ENCODE measurements at regions not wholly inside any gene's neighbourhood (a gene's known extent, or its start where the extent isn't known, plus 50 kb on each side); places are given as distances from the start of the nearest gene placed in this dataset.

DNA sequence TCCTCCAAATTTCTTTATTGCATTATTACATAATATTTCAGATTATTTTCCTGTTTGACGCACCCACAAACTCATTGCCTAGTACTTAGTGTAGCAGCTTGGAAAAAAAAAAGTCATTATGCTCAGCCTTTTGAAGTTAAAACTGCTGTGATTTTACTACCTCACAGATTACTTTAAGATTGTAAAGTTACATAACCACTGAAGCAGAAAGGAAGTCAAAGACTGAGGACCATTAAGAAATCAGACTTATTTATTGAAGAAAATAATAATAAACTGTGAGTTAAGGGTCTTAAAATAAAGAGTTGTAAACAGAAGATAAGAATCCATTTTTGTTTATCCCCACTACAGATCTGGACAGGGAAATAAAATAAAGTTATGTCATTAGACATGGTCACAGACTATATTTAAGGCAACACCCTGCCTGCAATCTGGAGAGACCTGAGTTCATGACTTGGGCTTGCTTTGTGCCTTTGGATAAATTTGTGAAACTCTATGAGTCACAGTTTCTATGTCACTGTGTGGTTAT, 212.1 kb upstream of the ROBO2 start:
- FAIRE-seq (no peak), DNase-seq (ENCODE audit: low read depth in 1 of 2, low spot score in 2 of 2) (no peak)
- no peaks in the 10 kb centered on the region for H3K79me1 ChIP-seq (ENCODE audit: low read depth, low read length)
- no peak overlapping the region for H2BK5ac ChIP-seq (ENCODE audit: low read depth, low read length)
- no peak overlapping the region for H3K27ac ChIP-seq (ENCODE audit: low read depth, low read length)
- no peaks in the 10 kb centered on the region for H3K36me3 ChIP-seq (ENCODE audit: control insufficient read depth in 2 of 4, insufficient read depth in 4 of 4, low read length in 3 of 4)
- no peak overlapping the region for H3K9ac ChIP-seq (replicated peaks in 1 of 4; ENCODE audit: extremely low read depth in 1 of 4, low read depth in 3 of 4, low read length in 3 of 4)
- peaks cover 0 to 5% (median 3%) of the 10 kb centered on the region in 4 experiments; a peak in 3 of 7 replicates for H3K4me1 ChIP-seq (replicated peaks in 1 of 4; ENCODE audit: control insufficient read depth in 3 of 4, insufficient read depth in 4 of 4, low read length in 3 of 4)
- H4K5ac ChIP-seq (ENCODE audit: insufficient read length, low read depth, low read length): no peak overlapping the region
- H2BK20ac ChIP-seq (ENCODE audit: low read length): no peak overlapping the region
- H2AK5ac ChIP-seq (ENCODE audit: low read depth, low read length): no peak overlapping the region
- no peak overlapping the region for H3K18ac ChIP-seq (ENCODE audit: extremely low read depth, low read length)
- H4K8ac ChIP-seq (ENCODE audit: extremely low read depth, insufficient read depth, low read length): no peak overlapping the region
- no peak overlapping the region for H3K14ac ChIP-seq (ENCODE audit: insufficient read length)
- H3K9me3 ChIP-seq (ENCODE audit: insufficient read depth in 2 of 2, low read depth in 1 of 2, low read length in 1 of 2): no peaks in the 10 kb centered on the region
- no peak overlapping the region for H4K91ac ChIP-seq (replicated peaks; ENCODE audit: insufficient read length, low read length)
- H3K23me2 ChIP-seq (ENCODE audit: low read depth, low read length): no peaks in the 10 kb centered on the region; the same call in 1 of the 2 replicates
- no peak overlapping the region for H3K56ac ChIP-seq (replicated peaks; ENCODE audit: insufficient read length, low read depth, low read length)
- peaks cover 0 to 1% (median 0%) of the 10 kb centered on the region in 4 experiments; a peak in 1 of 7 replicates for H3K27me3 ChIP-seq (replicated peaks in 1 of 4; ENCODE audit: control insufficient read depth in 3 of 4, extremely low read depth in 1 of 4, insufficient read depth in 3 of 4, low read length in 3 of 4)
- no peaks in the 10 kb centered on the region for H4K20me1 ChIP-seq (replicated peaks in 1 of 2; ENCODE audit: control insufficient read depth in 1 of 2, insufficient read depth in 2 of 2, low read length in 2 of 2)
- no peak overlapping the region for H3K23ac ChIP-seq (ENCODE audit: insufficient read length)
- H2BK120ac ChIP-seq (replicated peaks; ENCODE audit: low read depth, low read length): no peak overlapping the region
- CTCF ChIA-PET (ENCODE audit: partially characterized antibody): no interaction called here
- WGBS, 2 experiments (ENCODE audit: extremely low coverage in 1 of 2, insufficient coverage in 1 of 2, insufficient read length in 1 of 2, insufficient replicate concordance in 2 of 2, low coverage in 1 of 2, low lambda C conversion rate in 2 of 2, missing lambda C conversion rate in 1 of 2): 95% methylated on average over 1 of the region's 1 CpG; no CpG with 5 or more reads in 1 of the 2 experiments
- no peak overlapping the region for H2BK12ac ChIP-seq (ENCODE audit: low read depth, low read length)
- no peak overlapping the region for H3K4me2 ChIP-seq (ENCODE audit: insufficient read depth in 1 of 2, low read depth in 2 of 2, low read length in 2 of 2)
- POLR2A ChIA-PET (ENCODE audit: partially characterized antibody): no interaction called here
- no peak overlapping the region for H3K4me3 ChIP-seq (ENCODE audit: extremely low read depth in 1 of 4, insufficient read depth in 2 of 4, low read depth in 3 of 4, low read length in 4 of 4)
- no peak overlapping the region for H3K4ac ChIP-seq (replicated peaks; ENCODE audit: insufficient read length, low read depth, low read length)
- no peaks in the 10 kb centered on the region for H3K79me2 ChIP-seq (ENCODE audit: control insufficient read depth in 1 of 2, insufficient read depth in 2 of 2, low read length in 2 of 2)
- H2AFZ ChIP-seq (ENCODE audit: low read length): no peak overlapping the region
- no peak overlapping the region for H2BK15ac ChIP-seq (ENCODE audit: low read length)
- TF ChIP-seq RAD21 (IDR thresholded peaks at IDR 0.05 in 1 of 2, conservative IDR thresholded peaks at IDR 0.05 in 1 of 2; ENCODE audit: low read depth in 2 of 2, low read length in 2 of 2) (no peak), ZNF274 (IDR thresholded peaks at IDR 0.05; ENCODE audit: borderline replicate concordance, extremely low read depth, low read length) (no peak), EP300 (IDR thresholded peaks at IDR 0.05; ENCODE audit: borderline replicate concordance in 1 of 2, low read depth in 2 of 2, low read length in 2 of 2) (no peak), SP1 (IDR thresholded peaks at IDR 0.05; ENCODE audit: low read depth, low read length) (no peak), GTF2F1 (IDR thresholded peaks at IDR 0.05; ENCODE audit: borderline replicate concordance, low read depth, low read length) (no peak), GABPA (IDR thresholded peaks at IDR 0.05; ENCODE audit: borderline replicate concordance, insufficient read depth, low read length) (no peak), PHF8 (conservative IDR thresholded peaks at IDR 0.05; ENCODE audit: low read depth, low read length) (no peak), SRF (IDR thresholded peaks at IDR 0.05; ENCODE audit: low read depth, low read length) (no peak), SIN3A (conservative IDR thresholded peaks at IDR 0.05 in 1 of 2, IDR thresholded peaks at IDR 0.05 in 1 of 2; ENCODE audit: low read depth in 1 of 2, low read length in 2 of 2) (no peak)
- TF ChIP-seq, protein P1, sequence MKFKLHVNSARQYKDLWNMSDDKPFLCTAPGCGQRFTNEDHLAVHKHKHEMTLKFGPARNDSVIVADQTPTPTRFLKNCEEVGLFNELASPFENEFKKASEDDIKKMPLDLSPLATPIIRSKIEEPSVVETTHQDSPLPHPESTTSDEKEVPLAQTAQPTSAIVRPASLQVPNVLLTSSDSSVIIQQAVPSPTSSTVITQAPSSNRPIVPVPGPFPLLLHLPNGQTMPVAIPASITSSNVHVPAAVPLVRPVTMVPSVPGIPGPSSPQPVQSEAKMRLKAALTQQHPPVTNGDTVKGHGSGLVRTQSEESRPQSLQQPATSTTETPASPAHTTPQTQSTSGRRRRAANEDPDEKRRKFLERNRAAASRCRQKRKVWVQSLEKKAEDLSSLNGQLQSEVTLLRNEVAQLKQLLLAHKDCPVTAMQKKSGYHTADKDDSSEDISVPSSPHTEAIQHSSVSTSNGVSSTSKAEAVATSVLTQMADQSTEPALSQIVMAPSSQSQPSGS (IDR thresholded peaks at IDR 0.05; ENCODE audit: low read length): no peak
- TF ChIP-seq, protein P2, sequence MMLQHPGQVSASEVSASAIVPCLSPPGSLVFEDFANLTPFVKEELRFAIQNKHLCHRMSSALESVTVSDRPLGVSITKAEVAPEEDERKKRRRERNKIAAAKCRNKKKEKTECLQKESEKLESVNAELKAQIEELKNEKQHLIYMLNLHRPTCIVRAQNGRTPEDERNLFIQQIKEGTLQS (IDR thresholded peaks at IDR 0.05; ENCODE audit: insufficient read depth, low read depth, low read length): no peak

Data from H1 (cell line).